Left lung (tissue), 4 donors: ENCODE measurements at regions not wholly inside any gene's neighbourhood (a gene's known extent, or its start where the extent isn't known, plus 50 kb on each side); places are given as distances from the start of the nearest gene placed in this dataset.

ENCODE experiments used
- ATAC-seq: fragments of 200-7000 bp; cut with Tn5 transposase; one replicate; pipeline ENCODE4 v1.9.1; 2020; ENCODE audit warnings: moderate library complexity
- DNase-seq, 4 donors: peaks; one replicate each; pipeline ENCODE4 v3.0.0-alpha.2; 2013 to 2020
- H3K27ac ChIP-seq, 2 donors: fragments of 200-600 bp; sonication (generic) in 1 of 2; one replicate each; pipeline versions ENCODE4 v1.5.0 to v1.8.0; 2020 to 2021
- H3K27me3 ChIP-seq, 2 donors: fragments of 200-600 bp; sonication (generic) in 1 of 2; one replicate each; pipeline versions ENCODE4 v1.5.0 to v1.8.0; 2020 to 2021
- H3K36me3 ChIP-seq, 2 donors: fragments of 200-600 bp; sonication (generic) in 1 of 2; one replicate each; pipeline versions ENCODE4 v1.5.0 to v1.8.0; 2020 to 2021
- H3K4me1 ChIP-seq, 2 donors: fragments of 200-600 bp; one replicate each; pipeline ENCODE4 v1.8.0; 2021
- H3K4me3 ChIP-seq, 2 donors: fragments of 200-600 bp; sonication (generic) in 1 of 2; one replicate each; pipeline versions ENCODE4 v1.5.0 to v1.8.0; 2020 to 2021; ENCODE audit warnings: mild to moderate bottlenecking in 1 of 2
- H3K9me3 ChIP-seq, 2 donors: fragments of 200-600 bp; sonication (generic) in 1 of 2; one replicate each; pipeline versions ENCODE4 v1.5.0 to v1.8.0; 2020 to 2021
- CTCF ChIP-seq, 2 donors: fragments of 200-600 bp; sonication (generic) in 1 of 2; IDR thresholded peaks; one replicate each; pipeline versions ENCODE4 v1.5.0 to v1.8.0; 2021; ENCODE audit warnings: antibody characterized with exemption in 2 of 2
- intact Hi-C, 2 donors: fragments of 100-400 bp; cut with DNase I; formaldehyde crosslinking; loops; one replicate each; pipeline versions ENCODE4 v1.11.2 to v1.14.2; 2022
- donor health status: DM: no; HTN: yes; CAD: no.
- donor health status: DM: no; HTN: no; CAD: no.

- no peak for TF ChIP-seq CTCF (IDR thresholded peaks at IDR 0.05)
Observed at GRCh38 chr3:28792604-28793003, 444.0 kb upstream of the AZI2 start.

GRCh38 chr3:28799084-28799483, 450.5 kb upstream of the AZI2 start:
- Histone ChIP-seq H3K4me1 (no peaks in the 10 kb centered on the region), H3K9me3 (no peaks in the 10 kb centered on the region), H3K4me3 (no peak overlapping the region), H3K36me3 (no peaks in the 10 kb centered on the region), H3K27ac (no peak overlapping the region), H3K27me3 (no peaks in the 10 kb centered on the region)
- intact Hi-C loops, result no loop called here
- ATAC-seq (no peak), DNase-seq (no peak)
- no peak for TF ChIP-seq CTCF (IDR thresholded peaks at IDR 0.05)

More at GRCh38 chr3:28792604-28793003, 444.0 kb upstream of the AZI2 start:
- Histone ChIP-seq H3K4me1 (no peaks in the 10 kb centered on the region), H3K27me3 (no peaks in the 10 kb centered on the region), H3K36me3 (no peaks in the 10 kb centered on the region), H3K4me3 (no peak overlapping the region), H3K9me3 (no peaks in the 10 kb centered on the region), H3K27ac (no peak overlapping the region)
- intact Hi-C loops, result no loop called here
- ATAC-seq, result no peak
- DNase-seq, result no peak

GRCh38 chr3:28800203-28800602, 451.6 kb upstream of the AZI2 start:
- Histone ChIP-seq H3K9me3 (no peaks in the 10 kb centered on the region), H3K27me3 (no peaks in the 10 kb centered on the region), H3K4me1 (no peaks in the 10 kb centered on the region), H3K36me3 (no peaks in the 10 kb centered on the region), H3K27ac (no peak overlapping the region), H3K4me3 (no peak overlapping the region)
- intact Hi-C loops, result no loop called here
- no peak for TF ChIP-seq CTCF (IDR thresholded peaks at IDR 0.05)
- no peak for DNase-seq
- no peak for ATAC-seq

- no peaks in the 10 kb centered on the region for H3K4me1 ChIP-seq
- ATAC-seq (no peak), DNase-seq (no peak)
- H3K27me3 ChIP-seq, result no peaks in the 10 kb centered on the region
- intact Hi-C loops, result no loop called here
- no peak overlapping the region for H3K4me3 ChIP-seq
- H3K36me3 ChIP-seq, result no peaks in the 10 kb centered on the region
- no peaks in the 10 kb centered on the region for H3K9me3 ChIP-seq
- no peak overlapping the region for H3K27ac ChIP-seq
- TF ChIP-seq CTCF (IDR thresholded peaks at IDR 0.05), result no peak
Observed at GRCh38 chr3:28808068-28808467, 459.4 kb upstream of the AZI2 start.

GRCh38 chr3:28816017-28816416, 464.9 kb upstream of the RBMS3 start:
- no peaks in the 10 kb centered on the region for H3K27me3 ChIP-seq
- no peak for TF ChIP-seq CTCF (IDR thresholded peaks at IDR 0.05)
- H3K4me3 ChIP-seq, result no peak overlapping the region
- ATAC-seq, result no peak
- no peaks in the 10 kb centered on the region for H3K4me1 ChIP-seq
- no peaks in the 10 kb centered on the region for H3K36me3 ChIP-seq
- peaks cover 0 to 3% of the 10 kb centered on the region in 2 donors for H3K9me3 ChIP-seq
- H3K27ac ChIP-seq, result no peak overlapping the region
- intact Hi-C loops, result no loop called here
- DNase-seq, result no peak
